Naive thymus-derived CD8-positive, alpha-beta T cell (primary cell): ENCODE measurements at regions not wholly inside any gene's neighbourhood (a gene's known extent, or its start where the extent isn't known, plus 50 kb on each side); places are given as distances from the start of the nearest gene placed in this dataset.

Experiments
- ATAC-seq, 2 donors: fragments of 150-1000 bp; cut with Tn5 transposase in 1 of 2; sonication (Bioruptor Pico), chemical (Tn5 transposase) in 1 of 2; 1 replicate in 1 of 2; 2 replicates in 1 of 2; pipeline ENCODE4 v1.10.0; 2021; ENCODE audit warnings: mild to moderate bottlenecking in 2 of 2, moderate library complexity in 2 of 2
- POLR2A ChIA-PET: fragments of 350-600 bp; sonication (Branson Sonifier 250); formaldehyde crosslinking; loops from one replicate; lab custom pipeline; 2021; ENCODE audit warnings: antibody characterized with exemption; lab: Charles Lee
- DNase-seq, 10 donors: peaks; one replicate each; pipeline versions ENCODE4 v3.0.0 to v3.0.0-alpha.2; 2020 to 2022
- H3K27ac Mint-ChIP-seq, 10 donors: one replicate each; pipeline ENCODE4 v1.8.0; 2020 to 2022; ENCODE audit warnings: mild to moderate bottlenecking in 10 of 10, mixed read lengths in 10 of 10, moderate library complexity in 4 of 10, inconsistent platforms in 1 of 10
- H3K27me3 Mint-ChIP-seq, 5 donors: one replicate each; pipeline ENCODE4 v1.8.0; 2021 to 2022; ENCODE audit warnings: mixed read lengths in 5 of 5
- H3K36me3 Mint-ChIP-seq, 3 donors: one replicate each; pipeline ENCODE4 v1.8.0; 2020 to 2022; ENCODE audit warnings: mixed read lengths in 3 of 3, mild to moderate bottlenecking in 2 of 3, inconsistent platforms in 1 of 3
- H3K4me1 Mint-ChIP-seq, 4 donors: one replicate each; pipeline ENCODE4 v1.8.0; 2021 to 2022; ENCODE audit warnings: mixed read lengths in 4 of 4
- H3K4me3 Mint-ChIP-seq, 10 donors: one replicate each; pipeline ENCODE4 v1.8.0; 2020 to 2022; ENCODE audit warnings: mild to moderate bottlenecking in 10 of 10, mixed read lengths in 10 of 10, moderate library complexity in 6 of 10, inconsistent platforms in 1 of 10
- H3K9me3 Mint-ChIP-seq, 9 donors: one replicate each; pipeline ENCODE4 v1.8.0; 2020 to 2022; ENCODE audit warnings: mixed read lengths in 9 of 9, mild to moderate bottlenecking in 3 of 9, inconsistent platforms in 1 of 9, moderate library complexity in 1 of 9

DNA sequence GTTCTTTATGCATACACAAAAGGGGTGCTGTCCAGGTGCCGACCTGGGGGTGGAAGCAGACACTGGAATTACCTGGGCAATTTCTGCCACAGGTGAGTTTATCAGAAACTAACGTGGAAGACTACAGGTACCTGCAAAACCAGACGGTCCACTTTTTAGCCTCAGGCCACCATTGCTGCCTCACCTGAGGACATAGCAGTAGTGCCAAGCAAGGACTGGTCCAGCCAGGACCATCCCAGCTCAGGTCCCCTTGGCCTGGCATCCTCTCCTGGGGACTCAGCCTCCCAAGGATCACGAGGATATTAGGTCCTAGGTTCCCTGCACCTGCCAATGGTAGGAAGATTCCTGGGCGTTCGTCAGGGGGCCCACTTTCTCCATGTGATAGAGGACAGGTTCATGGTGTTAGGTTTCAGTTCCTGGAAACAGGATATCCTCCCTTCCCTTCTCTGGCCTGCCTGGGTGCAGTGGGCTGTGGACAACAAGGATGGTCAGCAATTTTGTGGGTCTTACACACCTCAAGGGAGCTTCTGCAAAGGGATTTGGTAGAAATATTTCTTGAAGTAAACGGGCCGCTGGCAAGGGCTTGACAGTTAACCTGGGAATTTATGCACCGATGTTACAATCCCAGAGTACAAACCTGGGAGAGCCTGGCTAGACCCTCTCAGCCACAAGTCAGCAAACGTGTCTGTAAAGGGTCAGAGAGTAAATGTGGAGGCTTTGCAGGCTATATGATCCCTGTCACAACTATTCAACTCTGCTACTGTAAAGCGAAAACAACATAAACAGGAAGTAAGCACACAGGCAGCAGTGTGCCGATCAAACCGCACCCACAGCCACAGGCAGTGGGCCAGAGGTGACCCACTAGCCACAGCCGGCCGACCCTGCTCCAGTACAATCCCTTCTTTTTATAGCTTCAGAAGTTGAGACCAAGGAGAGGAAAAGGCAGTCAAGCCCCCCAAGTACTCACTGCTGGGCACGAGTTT lies 71.4 kb upstream of the RAB4A start:
- POLR2A ChIA-PET = interaction anchor here (1.5 kb wide), 1 partner anchor 70 kb away, joined by 4 read pairs; no protein-coding TSS in a partner anchor
- Mint-ChIP-seq H3K4me3 (peak overlapping the region in 4 of 10 donors; percentile 6 to 80 (median 43)), H3K27ac (peak overlapping the region in 4 of 10 donors; percentile 56 to 85 (median 76)), H3K4me1 (peaks cover 0 to 20% (median 17%) of the 10 kb centered on the region in 4 donors), H3K36me3 (no peaks in the 10 kb centered on the region), H3K9me3 (no peaks in the 10 kb centered on the region), H3K27me3 (no peaks in the 10 kb centered on the region)
- ATAC-seq = no peak
- DNase-seq = no peak

DNA sequence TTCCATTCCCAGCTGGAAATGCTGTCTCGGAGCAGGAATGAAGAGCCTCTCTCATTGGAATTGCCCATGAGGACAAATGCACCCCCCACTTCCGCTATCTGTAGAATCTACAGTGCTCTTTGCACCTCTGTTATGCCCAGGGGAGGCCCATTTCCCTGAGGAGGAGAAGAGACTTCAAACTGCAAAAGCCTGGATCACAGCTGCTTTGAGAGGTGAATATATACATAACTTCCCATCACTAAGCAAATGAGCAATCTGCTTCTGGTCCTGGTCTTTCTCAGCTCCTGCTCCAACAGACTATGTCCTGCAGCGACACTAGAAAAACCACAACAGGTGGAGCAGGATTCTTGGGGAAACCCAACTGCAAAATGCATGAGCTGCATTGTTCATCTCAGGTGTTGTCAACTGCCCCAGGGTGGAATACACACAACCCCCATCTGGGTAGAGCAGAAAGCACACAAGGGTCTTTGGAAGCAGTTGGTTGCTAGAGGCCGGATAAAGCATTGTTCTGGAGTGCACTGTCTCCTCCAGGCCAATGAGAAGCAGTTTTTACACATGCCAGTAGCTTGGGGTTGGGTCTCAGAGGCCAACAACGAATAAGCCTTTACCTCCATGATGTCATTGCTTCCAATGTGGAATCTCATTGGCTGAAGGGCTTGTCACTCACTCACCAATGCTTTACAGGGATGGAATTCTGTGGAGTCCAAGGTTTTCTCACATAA lies 67.7 kb upstream of the RAB4A start:
- peaks cover 0 to under 1% (median 0%) of the 10 kb centered on the region in 3 donors for H3K36me3 Mint-ChIP-seq
- no peak for DNase-seq
- H3K4me3 Mint-ChIP-seq = no peak overlapping the region
- no peaks in the 10 kb centered on the region for H3K9me3 Mint-ChIP-seq
- no peak for ATAC-seq
- peak overlapping the region in 2 of 10 donors; percentile 2 to 15 for H3K27ac Mint-ChIP-seq
- peaks cover 0 to 5% (median 0%) of the 10 kb centered on the region in 5 donors for H3K27me3 Mint-ChIP-seq
- POLR2A ChIA-PET = interaction anchor here (0.6 kb wide), 1 partner anchor 287 kb away, joined by 3 read pairs; no protein-coding TSS in a partner anchor
- H3K4me1 Mint-ChIP-seq = peaks cover 6 to 41% (median 34%) of the 10 kb centered on the region in 4 donors

DNA sequence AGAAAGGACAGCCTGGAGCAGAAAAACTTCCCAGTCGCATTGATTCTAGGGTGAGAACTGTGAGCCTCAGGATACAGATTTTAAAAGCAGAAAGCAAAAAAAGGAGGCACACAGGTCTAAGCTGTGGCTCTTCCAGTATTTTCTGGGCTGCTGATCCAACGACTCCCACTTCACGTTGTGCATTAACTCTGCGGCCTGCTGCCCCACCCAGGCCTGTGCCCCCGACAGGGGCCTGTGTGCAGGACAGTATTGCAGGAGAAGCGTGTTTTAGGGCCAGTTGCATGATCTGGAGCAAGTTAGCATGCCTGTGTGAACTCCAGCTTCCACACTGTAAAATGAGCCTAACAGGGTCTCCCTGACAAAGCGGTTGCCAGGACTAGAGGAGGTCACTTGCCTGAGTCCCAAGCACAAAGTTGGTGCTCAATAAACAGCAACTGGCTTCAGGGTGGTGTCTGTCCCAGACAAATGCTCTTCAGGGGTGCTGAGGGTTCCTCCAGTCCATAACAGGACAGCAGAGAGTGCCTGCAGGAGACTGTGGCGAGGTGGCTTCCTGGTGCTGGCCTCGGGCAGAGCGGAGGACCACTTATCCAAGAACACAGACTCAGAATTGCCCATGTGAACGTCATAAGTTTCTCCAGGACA lies 66.8 kb upstream of the RAB4A start:
- Mint-ChIP-seq H3K4me3 (peak overlapping the region in 2 of 10 donors; percentile 33 to 83), H3K27me3 (peaks cover 0 to 5% (median 0%) of the 10 kb centered on the region in 5 donors), H3K9me3 (no peaks in the 10 kb centered on the region), H3K4me1 (peaks cover 6 to 39% (median 32%) of the 10 kb centered on the region in 4 donors), H3K27ac (peak overlapping the region in 6 of 10 donors; percentile 29 to 97 (median 88)), H3K36me3 (peaks cover 0 to 4% (median 0%) of the 10 kb centered on the region in 3 donors)
- DNase-seq = no peak
- ATAC-seq = no peak
- POLR2A ChIA-PET = no interaction called here

DNA sequence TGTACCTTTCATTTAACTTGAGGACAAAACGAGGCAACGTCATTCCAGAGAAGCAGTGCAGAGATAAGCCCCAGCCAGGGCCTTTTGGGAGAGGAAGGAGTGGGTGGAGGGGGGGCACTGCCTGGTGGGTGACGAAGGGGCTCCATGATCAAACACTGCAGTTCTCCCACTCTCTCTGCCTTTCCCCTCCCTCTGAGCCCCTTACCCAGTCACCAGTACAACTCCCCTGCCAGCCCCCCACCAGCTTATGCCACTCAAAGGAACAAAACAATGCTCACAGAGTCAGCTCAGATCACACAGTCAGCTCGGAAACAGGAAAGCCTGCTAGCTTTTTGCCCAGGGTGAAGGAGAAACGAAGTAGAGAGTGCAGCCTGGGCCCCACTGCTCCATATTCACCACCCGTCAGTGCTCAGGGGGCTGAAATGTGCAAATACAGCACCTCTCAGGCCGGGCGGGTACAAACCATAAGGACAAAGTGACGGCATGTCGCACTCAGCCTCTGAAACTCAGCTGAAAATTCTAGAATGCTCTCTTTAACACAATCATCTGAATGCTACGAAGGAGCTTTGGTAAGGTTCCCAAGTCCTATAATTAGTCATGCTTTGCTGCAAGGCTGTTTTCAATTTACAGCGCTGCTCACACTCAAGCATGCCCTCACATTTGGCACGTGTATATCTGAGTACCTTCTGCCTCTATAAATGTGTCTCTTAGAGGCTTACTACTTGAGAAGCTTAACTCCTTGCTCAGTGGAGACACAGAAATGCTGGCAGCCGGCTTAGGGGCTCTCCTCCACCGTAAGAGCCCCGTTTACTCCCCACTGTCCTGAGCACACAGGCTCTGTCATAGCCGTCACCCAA lies 65.8 kb upstream of the RAB4A start:
- peak overlapping the region in 7 of 10 donors; percentile 11 to 83 (median 63) for H3K4me3 Mint-ChIP-seq
- peak overlapping the region; percentile 13 to 97 (median 88) for H3K27ac Mint-ChIP-seq
- ATAC-seq = peak; percentile 59 to 72
- H3K9me3 Mint-ChIP-seq = no peaks in the 10 kb centered on the region
- POLR2A ChIA-PET = no interaction called here
- H3K4me1 Mint-ChIP-seq = peaks cover 6 to 32% (median 25%) of the 10 kb centered on the region in 4 donors
- H3K36me3 Mint-ChIP-seq = peaks cover 0 to 4% (median 0%) of the 10 kb centered on the region in 3 donors
- peaks cover 0 to 5% (median 0%) of the 10 kb centered on the region in 5 donors for H3K27me3 Mint-ChIP-seq
- peak in 3 of 10 donors; percentile 4 to 35 (median 23) for DNase-seq

DNA sequence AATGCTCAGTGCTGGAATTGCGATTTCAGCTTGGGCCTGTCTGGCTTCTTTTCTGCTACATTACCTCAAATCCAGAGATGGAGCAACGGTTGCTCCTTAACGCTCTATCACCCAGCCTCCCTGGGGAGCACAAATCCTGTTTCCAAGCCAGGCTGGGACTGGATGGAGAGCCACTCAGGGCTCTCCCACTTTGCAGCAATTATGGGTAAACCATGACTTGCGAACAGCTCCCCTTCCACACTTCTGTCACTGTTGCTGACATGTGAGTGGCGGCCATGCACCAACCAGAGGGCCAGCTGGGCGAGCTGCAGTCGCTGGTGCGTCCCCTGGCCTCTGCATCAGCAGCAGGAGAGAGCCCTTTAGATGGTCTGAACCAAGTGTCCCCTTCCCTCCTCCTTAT lies 65.1 kb upstream of the RAB4A start:
- DNase-seq (no peak), ATAC-seq (no peak)
- POLR2A ChIA-PET = no interaction called here
- peaks cover 6 to 28% (median 23%) of the 10 kb centered on the region in 4 donors for H3K4me1 Mint-ChIP-seq
- H3K27ac Mint-ChIP-seq = peak overlapping the region in 3 of 10 donors; percentile 40 to 94 (median 63)
- H3K27me3 Mint-ChIP-seq = peaks cover 0 to 5% (median 0%) of the 10 kb centered on the region in 5 donors
- no peaks in the 10 kb centered on the region for H3K9me3 Mint-ChIP-seq
- peaks cover 0 to 4% (median 0%) of the 10 kb centered on the region in 3 donors for H3K36me3 Mint-ChIP-seq
- peak overlapping the region in 4 of 10 donors; percentile 8 to 64 (median 38) for H3K4me3 Mint-ChIP-seq

DNA sequence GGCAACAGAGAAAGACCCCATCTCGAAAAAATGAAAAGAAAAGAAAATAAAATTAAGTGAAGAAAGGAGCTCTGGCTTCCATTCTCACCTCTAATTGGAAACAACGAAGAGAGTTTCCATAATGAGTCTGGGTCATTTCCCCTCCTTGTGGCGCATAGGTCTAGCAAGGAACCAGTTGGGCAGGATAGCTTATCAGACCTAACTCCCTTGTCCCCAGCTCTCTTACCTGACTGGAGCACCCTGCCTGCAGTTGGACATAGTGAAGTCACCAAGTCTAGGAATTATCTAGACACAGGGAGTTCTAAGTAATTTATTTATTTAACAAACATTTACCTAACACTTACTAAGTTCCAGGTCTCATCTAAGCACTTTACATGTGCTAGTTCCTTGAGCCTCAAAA lies 63.0 kb upstream of the RAB4A start:
- POLR2A ChIA-PET = no interaction called here
- H3K4me1 Mint-ChIP-seq = peaks cover 6 to 25% (median 21%) of the 10 kb centered on the region in 4 donors
- peaks cover 0 to 5% (median 0%) of the 10 kb centered on the region in 5 donors for H3K27me3 Mint-ChIP-seq
- H3K27ac Mint-ChIP-seq = peak overlapping the region in 1 of 10 donors; percentile 19
- no peaks in the 10 kb centered on the region for H3K9me3 Mint-ChIP-seq
- H3K4me3 Mint-ChIP-seq = no peak overlapping the region
- ATAC-seq = no peak
- H3K36me3 Mint-ChIP-seq = peaks cover 0 to 4% (median 0%) of the 10 kb centered on the region in 3 donors
- no peak for DNase-seq

DNA sequence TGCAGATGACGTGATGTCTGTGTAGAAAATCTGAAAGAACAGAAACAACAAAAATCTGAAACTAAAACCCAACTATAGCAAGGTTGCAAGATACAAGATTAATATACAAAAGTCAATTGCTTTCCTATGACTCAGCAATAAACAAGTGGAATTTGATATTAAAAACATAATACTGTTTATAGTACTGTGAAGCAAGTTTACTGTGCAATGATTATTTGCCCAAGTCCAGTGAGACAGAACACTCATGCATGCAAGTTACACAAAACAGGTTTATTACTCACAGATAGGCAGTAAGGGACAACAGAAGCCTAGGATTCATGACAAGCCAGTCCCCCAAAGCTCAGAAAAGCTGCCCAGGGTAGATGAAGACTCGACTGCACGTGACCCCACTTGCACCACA lies 62.4 kb upstream of the RAB4A start:
- H3K36me3 Mint-ChIP-seq = peaks cover 0 to 4% (median 0%) of the 10 kb centered on the region in 3 donors
- H3K4me3 Mint-ChIP-seq = no peak overlapping the region
- ATAC-seq (no peak), DNase-seq (no peak)
- H3K27ac Mint-ChIP-seq = no peak overlapping the region
- POLR2A ChIA-PET = no interaction called here
- peaks cover 0 to 5% (median 0%) of the 10 kb centered on the region in 5 donors for H3K27me3 Mint-ChIP-seq
- H3K9me3 Mint-ChIP-seq = no peaks in the 10 kb centered on the region
- peaks cover 6 to 25% (median 21%) of the 10 kb centered on the region in 4 donors for H3K4me1 Mint-ChIP-seq

DNA sequence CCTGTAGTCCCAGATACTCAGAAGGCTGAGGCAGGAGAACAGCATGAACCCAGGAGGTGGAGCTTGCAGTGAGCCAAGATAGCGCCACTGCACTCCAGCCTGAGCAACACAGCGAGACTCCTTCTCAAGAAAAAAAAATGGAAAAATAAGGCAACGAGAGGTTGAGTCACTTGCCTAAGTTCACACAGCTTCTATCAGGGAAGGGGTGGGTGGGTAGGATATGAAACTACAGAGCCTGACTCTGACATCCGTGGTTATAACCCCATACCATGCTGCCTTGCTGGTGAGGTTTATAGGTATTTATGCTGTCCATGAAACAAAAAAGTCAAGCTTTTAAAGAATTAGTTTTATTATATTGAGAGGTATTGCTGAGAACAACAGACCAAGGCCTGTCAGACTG lies 61.5 kb upstream of the RAB4A start:
- Mint-ChIP-seq H3K27ac (no peak overlapping the region), H3K4me1 (peaks cover 6 to 24% (median 18%) of the 10 kb centered on the region in 4 donors), H3K36me3 (peaks cover 0 to 4% (median 0%) of the 10 kb centered on the region in 3 donors), H3K27me3 (peaks cover 0 to 5% (median 0%) of the 10 kb centered on the region in 5 donors), H3K4me3 (no peak overlapping the region), H3K9me3 (no peaks in the 10 kb centered on the region)
- POLR2A ChIA-PET = no interaction called here
- DNase-seq (no peak), ATAC-seq (no peak)

DNA sequence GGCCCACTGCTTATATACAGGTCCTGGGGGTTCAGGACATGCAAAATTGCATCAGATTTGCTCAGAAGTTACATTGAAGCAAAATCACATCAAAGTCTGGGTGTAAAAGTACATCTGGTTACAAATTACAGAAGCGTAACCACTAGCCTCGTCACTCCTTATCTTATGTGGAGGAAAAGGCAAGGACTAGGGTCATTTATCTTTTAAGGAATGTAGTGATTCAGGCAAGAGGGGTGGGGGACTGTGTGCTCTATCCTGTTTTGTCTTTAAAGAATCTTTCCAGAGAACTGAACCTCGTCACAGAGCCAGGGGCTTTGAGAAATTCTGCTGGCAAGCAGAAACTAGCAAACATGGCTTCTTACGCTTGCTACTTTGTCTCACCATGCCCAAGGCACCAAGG lies 61.1 kb upstream of the RAB4A start:
- Mint-ChIP-seq H3K9me3 (no peaks in the 10 kb centered on the region), H3K27me3 (peaks cover 0 to 5% (median 0%) of the 10 kb centered on the region in 5 donors), H3K4me3 (no peak overlapping the region), H3K27ac (no peak overlapping the region), H3K36me3 (peaks cover 0 to 4% (median 0%) of the 10 kb centered on the region in 3 donors), H3K4me1 (peaks cover 6 to 20% (median 14%) of the 10 kb centered on the region in 4 donors)
- no peak for DNase-seq
- POLR2A ChIA-PET = no interaction called here
- no peak for ATAC-seq

DNA sequence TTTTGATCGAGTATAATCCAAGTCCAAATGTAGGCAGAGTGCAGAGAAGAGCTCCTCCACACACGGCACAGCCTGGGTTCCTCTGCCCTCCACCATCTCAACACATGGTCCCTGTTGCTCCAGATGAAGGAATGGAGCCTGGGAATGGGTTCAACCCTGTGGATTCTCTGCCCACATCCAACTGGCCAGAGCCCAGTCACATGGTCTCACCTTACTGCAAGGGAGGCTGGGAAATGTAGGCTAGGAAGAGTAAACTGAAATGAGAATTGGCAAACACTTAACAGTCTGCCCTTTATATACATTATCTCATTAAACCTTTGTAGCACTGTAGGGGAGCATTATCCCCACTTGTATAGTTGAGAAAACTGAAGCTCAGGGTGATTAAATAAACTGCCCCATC lies 60.1 kb upstream of the RAB4A start:
- Mint-ChIP-seq H3K27ac (no peak overlapping the region), H3K36me3 (peaks cover 0 to 4% (median 0%) of the 10 kb centered on the region in 3 donors), H3K4me1 (peaks cover 4 to 10% (median 5%) of the 10 kb centered on the region in 4 donors), H3K27me3 (peaks cover 0 to 5% (median 0%) of the 10 kb centered on the region in 5 donors), H3K9me3 (no peaks in the 10 kb centered on the region), H3K4me3 (no peak overlapping the region)
- POLR2A ChIA-PET = no interaction called here
- ATAC-seq (no peak), DNase-seq (no peak)

DNA sequence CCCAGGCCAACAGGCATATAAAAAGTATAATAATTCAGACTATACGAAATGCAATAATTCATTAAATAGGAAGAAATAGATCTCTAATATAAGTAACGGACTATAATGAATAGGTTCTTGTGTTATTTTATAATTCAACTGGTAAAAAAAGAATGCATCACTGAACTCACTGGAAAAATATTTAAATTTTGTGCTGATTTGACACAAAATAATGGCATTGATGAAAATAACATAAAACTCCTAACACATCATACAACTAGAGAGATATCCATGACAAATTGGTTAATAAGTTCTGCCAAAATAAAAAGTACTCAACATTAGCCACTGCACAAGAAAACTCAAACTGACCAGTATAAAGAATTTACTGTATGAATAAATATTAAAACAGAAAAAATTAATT lies 57.1 kb upstream of the RAB4A start:
- no peak for DNase-seq
- Mint-ChIP-seq H3K4me1 (no peaks in the 10 kb centered on the region), H3K27me3 (peaks cover 0 to 2% (median 0%) of the 10 kb centered on the region in 5 donors), H3K36me3 (no peaks in the 10 kb centered on the region), H3K4me3 (no peak overlapping the region), H3K27ac (no peak overlapping the region), H3K9me3 (no peaks in the 10 kb centered on the region)
- POLR2A ChIA-PET = no interaction called here
- ATAC-seq = no peak
